HG03039 (cell line): ENCODE measurements at regions not wholly inside any gene's neighbourhood (a gene's known extent, or its start where the extent isn't known, plus 50 kb on each side); places are given as distances from the start of the nearest gene placed in this dataset.
"Not testable (repeated sequence)": the region's sequence is repeated elsewhere in the genome, so short reads cannot be mapped to it uniquely, and the experiment has no call there.

Source experiments
- ATAC-seq: cut with Tn5 transposase; IDR thresholded peaks from one replicate; pipeline ENCODE4 v1.9.1; 2021; ENCODE audit warnings: mild to moderate bottlenecking, moderate library complexity; ENCODE audit not compliant: unreplicated experiment

DNA sequence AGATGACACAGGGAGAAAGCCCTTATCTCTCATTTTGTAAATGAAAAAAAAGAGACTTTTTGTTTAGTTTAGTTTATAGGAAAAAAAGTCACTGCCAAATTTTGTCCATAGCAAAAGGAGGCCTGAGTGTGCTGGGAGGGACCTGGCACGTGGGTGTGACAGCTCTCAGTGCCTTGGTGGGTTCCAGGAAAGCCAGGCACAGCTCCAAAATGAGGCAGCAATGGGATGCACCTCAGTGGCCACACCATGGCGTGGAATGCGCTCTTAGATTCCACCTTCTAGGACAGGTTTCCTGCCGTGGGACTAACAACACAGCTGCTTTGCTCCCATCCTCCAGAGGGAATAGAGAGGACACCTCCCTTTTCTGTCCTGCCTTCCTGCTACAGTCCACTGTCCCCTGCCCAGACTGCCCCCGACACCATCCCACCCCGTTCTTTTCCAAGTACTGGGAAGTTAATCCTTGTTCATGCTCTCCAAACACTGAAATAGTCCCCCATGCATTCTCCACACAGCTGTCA, 207.6 kb downstream of the EMP1 start:
- ATAC-seq: no peak

- ATAC-seq: not testable (repeated sequence)
Observed at GRCh38 chr12:13391375-13391774, 194.8 kb downstream of the EMP1 start.

DNA sequence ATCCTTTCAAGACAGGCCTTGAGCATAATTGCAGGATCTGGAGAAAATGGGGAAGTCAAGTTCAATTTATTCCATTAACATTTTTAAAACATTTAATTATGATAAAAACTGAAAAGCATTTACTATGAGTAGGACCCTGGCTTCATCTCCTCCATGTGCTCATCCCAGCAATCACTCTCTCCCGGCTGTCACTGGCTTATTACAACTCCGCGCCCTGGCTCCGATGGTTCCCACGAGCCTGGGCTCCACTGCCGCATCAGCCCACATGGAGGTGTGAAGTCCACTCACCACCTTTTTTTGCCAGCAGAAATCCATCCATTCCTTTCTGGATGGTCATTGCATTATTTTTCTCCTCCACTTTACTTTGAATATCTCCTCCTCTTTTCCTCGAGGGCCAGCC, 194.4 kb downstream of the EMP1 start:
- no peak for ATAC-seq

DNA sequence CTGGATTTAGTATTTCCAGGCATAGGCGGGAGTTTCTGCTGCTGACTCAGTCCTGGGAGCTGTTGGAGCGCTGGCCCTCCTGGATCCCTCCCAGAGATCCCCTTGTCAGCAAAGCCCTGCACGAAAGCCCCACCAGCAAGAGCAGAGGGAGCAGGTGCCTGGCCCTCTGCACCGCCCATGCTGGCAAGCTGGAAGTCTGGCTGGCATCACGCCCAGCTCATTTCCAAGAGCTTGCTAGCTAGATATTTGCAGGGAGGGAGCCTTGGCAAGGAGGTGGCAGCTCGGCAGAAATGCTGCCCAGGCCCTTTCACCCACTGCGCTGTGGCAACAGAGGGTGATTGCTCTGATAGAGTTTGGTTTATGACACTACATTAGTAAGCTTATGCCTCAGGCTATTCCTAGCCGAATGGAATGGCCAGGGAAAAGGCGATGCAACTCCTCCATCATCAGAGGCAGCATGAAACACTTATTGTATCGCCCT, 193.9 kb downstream of the EMP1 start:
- no peak for ATAC-seq

GRCh38 chr12:13387101-13387500, 190.6 kb downstream of the EMP1 start:
- ATAC-seq: no peak

GRCh38 chr12:13386323-13387039, 190.0 kb downstream of the EMP1 start:
- ATAC-seq: no peak

- no peak for ATAC-seq
Observed at GRCh38 chr12:13383379-13383778, 186.9 kb downstream of the EMP1 start.

DNA sequence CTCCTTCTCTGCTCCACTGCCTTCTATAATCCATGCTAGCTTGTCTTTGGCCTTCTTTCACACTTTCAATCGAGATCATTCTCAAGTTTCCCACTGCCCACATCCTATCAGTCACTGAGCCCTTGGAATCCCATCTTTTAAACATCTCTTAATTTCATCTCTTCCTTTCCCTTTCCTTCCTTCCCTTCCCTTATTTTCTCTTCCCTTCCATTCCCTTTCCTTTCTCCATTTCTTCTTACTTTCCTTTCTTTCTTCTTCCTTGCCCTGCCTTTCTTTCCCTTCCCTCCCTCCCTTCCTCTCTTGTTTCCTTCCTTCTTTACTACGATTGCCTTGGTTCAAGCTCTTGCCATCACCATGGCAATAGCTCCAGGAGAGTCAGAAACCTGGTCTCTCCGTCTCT, 183.8 kb downstream of the EMP1 start:
- no peak for ATAC-seq

DNA sequence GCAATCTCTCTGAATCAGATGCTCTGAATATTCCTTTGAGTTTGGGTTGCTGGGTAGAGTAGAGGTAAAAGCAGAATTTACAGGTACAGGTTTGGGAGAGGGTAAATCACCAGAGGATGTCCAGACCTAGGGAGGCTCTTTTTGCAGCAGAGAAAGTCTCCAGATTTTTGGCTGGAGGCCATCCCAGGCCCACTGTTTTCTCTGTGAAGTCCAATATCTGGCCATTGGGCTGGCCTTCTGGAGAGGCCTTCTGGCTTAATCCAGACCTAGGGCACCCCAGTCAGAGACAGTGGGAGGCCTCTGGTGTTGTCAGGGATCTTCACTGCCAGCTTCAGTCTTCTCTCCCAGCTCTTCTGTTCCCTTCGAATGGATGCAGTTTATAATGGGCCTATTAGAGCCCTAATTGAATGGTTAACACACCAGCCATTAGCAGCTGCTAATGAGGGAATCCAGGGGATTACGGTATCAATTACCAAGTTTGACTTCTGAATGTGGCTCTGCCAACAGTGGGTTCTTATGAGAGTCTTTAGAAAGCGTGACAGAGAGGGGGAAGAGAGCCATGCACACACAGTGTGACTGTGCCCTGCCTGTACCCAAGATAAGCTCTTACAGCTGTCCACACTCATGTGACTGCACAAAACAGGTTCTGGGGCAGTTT, 183.1 kb downstream of the EMP1 start:
- no peak for ATAC-seq

- ATAC-seq: no peak
Observed at GRCh38 chr12:13377698-13378097, 181.2 kb downstream of the EMP1 start.

DNA sequence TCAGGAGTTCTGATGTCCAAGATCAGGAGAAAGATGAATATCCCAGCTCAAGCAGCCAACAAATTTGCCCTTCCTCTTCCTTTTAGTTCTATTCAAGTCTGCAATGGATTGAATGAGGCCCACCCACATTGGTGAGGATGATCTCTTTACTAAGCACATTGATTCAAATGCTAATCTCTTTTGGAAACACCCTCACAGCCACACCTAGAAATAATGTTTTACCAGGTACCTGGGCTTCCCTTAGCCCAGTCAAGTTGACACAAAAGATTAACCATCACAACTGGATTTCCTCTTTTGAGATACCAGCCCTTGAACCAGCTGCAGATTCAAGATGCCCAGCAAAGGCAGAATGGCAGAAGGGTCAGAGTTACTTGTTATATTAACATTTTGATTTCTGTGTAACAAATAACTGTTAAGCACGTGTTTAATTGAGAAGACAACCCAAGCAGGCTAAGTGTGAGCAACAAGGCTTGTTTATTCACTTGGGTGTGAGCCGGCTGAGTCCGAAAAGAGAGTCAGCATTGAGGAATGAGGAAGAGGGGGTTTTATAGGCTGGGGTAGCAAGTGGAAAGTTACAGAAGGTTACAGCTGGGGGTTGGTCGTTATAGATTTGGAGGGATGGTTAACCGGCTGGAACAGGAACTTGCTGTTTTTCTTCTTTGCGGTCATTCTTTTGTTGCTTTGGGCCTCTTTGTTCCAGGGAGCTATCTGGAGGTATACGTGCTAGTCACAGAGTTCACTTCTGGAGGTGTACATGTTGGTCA, 180.3 kb downstream of the EMP1 start:
- ATAC-seq: no peak

DNA sequence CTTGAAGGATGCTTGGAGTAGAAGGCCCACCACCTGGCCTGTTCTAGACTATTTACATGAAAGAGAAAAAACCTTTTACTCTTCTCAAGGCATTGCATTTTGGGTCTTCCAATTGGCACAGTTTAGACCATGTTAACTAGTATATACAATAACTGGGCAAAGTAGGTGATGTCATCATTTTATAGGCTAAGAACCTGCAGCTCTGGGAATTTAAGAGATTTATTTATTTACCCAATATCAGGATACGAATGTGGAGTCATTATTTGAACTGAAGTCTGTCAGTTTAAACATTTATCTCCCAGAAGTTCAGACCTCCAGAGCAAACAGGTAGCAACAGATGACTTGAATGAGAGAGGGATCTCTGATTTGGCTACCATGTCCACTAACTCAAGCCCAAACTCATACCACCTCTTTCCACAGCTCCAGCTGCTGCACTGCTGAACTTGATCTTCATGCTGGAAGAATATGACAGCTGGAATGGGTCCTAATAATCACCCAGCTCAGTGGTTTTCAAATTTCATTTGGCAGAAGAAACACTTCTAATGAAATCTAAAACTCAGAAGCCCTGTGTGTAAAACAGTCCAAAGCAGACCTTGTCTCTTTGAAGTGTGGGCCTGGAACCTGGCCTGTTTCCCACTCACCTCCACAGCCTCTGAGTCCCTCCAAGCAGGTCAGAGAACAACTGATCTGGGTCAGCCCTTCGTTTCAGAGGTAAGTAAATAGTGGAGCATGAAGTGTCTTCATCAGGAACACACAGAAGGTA, 179.2 kb downstream of the EMP1 start:
- ATAC-seq: no peak

DNA sequence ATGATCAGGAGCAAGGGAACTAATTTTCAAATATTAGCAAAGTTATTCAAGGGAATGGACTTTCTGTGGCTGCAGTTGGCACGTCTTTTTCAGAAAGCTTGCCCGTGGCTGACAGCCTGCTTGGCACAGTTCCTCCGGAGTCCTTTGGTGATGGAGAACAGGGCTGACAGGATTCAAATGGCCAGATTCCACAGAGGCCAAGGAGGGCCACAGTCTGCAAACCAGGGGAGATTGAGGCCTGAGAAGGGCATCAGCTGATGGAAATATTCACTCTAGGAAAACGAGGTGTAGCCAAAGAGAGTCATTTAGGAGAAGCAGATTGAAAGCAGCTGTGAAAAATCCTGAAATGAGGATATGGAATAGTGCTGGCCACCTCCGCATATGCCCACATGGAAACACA, 178.3 kb downstream of the EMP1 start:
- no peak for ATAC-seq

GRCh38 chr12:13373803-13374202, 177.3 kb downstream of the EMP1 start:
- ATAC-seq: no peak

DNA sequence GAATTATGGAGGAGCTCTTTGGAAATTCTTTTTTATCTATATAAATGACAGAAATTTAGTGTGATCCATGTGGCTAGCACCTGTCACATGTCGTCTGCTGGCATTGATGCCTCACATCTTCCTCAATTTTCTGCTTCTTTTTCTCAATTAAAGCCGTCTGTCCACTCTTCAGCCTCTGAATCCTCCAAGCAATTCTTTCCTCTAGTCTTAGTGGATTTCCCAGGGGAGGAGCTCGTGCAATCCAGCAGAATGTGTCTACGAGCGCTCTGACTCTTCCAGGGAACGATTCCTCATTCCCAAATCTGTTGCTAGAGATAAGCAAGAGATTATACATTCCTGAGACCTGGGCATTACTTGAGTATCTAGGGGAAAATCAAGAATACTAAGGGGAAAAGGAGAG, 176.6 kb downstream of the EMP1 start:
- ATAC-seq: no peak

GRCh38 chr12:13372386-13372785, 175.9 kb downstream of the EMP1 start:
- ATAC-seq: no peak

DNA sequence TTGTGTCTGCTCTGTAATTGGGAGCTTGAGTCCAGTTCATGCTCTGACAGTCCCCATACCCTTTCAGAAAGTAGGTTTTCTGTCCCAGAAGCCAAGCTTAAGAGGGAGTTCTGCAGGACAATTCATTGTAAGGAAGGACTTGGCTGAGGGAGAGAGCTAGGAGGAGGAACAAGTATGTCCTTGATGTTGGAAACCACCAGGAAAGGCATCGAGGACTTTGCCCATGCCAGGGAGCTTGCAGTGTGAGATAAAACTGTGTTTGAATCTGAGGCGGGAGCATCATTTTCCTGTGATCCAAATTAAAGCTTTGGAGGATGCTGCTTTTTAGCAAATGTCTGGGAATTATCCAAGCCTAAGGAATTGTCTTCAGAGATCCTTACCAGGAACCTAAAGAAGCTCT, 175.3 kb downstream of the EMP1 start:
- ATAC-seq: no peak

GRCh38 chr12:13371367-13371766, 174.8 kb downstream of the EMP1 start:
- ATAC-seq: no peak

GRCh38 chr12:13369474-13370056, 173.0 kb downstream of the EMP1 start:
- ATAC-seq: no peak

- ATAC-seq: no peak
Observed at GRCh38 chr12:13368971-13369370, 172.4 kb downstream of the EMP1 start.

- ATAC-seq: no peak
Observed at GRCh38 chr12:13368431-13368830, 171.9 kb downstream of the EMP1 start.
